HCT116 (cell line): ENCODE measurements at regions not wholly inside any gene's neighbourhood (a gene's known extent, or its start where the extent isn't known, plus 50 kb on each side); places are given as distances from the start of the nearest gene placed in this dataset.

Source experiments
- ATAC-seq: fragments of 200-7000 bp; cut with Tn5 transposase; 2 replicates; pipeline ENCODE4 v1.9.1; 2020; ENCODE audit warnings: mild to moderate bottlenecking, moderate library complexity
- BruUV-seq: library from RNA; stranded (reverse); fragments of 400-500 nt; replicated peaks from 2 replicates; lab custom pipeline; 2021; lab: Mats Ljungman, UMichigan
- CTCF ChIA-PET: fragments of 300-600 bp; sonication (Branson Sonifier 250); formaldehyde crosslinking; loops from one replicate; lab custom pipeline; 2021; ENCODE audit warnings: antibody characterized with exemption; lab: Charles Lee
- POLR2A ChIA-PET: fragments of 300-600, 350-600 bp; sonication (Branson Sonifier 250); formaldehyde crosslinking; loops from one replicate; lab custom pipeline; 2021; ENCODE audit warnings: antibody characterized with exemption; lab: Charles Lee
- RAD21 ChIA-PET, 2 experiments: fragments of 300-600 bp; sonication (Branson Sonifier 250); formaldehyde crosslinking; loops; one replicate each; lab custom pipeline; 2023; ENCODE audit warnings: low total read pairs in 2 of 2; ENCODE audit not compliant: uncharacterized antibody in 2 of 2, unreplicated experiment in 2 of 2, low non-redundant PET in 1 of 2; lab: Charles Lee
- DNase-seq: peaks from one replicate; pipeline ENCODE4 v3.0.0-alpha.2; 2010; ENCODE audit warnings: low read depth, low spot score
- H2AFZ ChIP-seq: fragments of 200-600 bp; shearing (Covaris generic), sonication (generic); 2 replicates; pipeline ENCODE4 v1.6.1; 2017; ENCODE audit warnings: low read depth, mixed run types, mixed read lengths, antibody characterized with exemption, low read length; ENCODE audit not compliant: poor library complexity, severe bottlenecking
- H3K27ac ChIP-seq: 2 replicates; pipeline ENCODE4 v1.5.1; 2012; ENCODE audit warnings: low read depth, low read length
- H3K27me3 ChIP-seq: fragments of 200-600 bp; sonication (generic); 2 replicates; pipeline ENCODE4 v1.6.1; 2016; ENCODE audit warnings: mixed run types, low read length, mixed read lengths; ENCODE audit not compliant: insufficient read depth
- H3K36me3 ChIP-seq, 2 experiments: fragments of 200-500 bp in 1 of 2; fragments of 200-600 bp in 1 of 2; sonication (Bioruptor generic) in 1 of 2; sonication (generic) in 1 of 2; 2 replicates each; pipeline versions ENCODE4 v1.5.1 to v1.6.1; 2014 to 2016; ENCODE audit warnings: low read length in 2 of 2, inconsistent platforms in 1 of 2, mixed read lengths in 1 of 2, mixed run types in 1 of 2; ENCODE audit not compliant: insufficient read depth in 2 of 2, control insufficient read depth in 1 of 2
- H3K4me1 ChIP-seq, 2 experiments: fragments of 200-600 bp in 1 of 2; sonication (generic) in 1 of 2; 2 replicates each; pipeline versions ENCODE4 v1.5.1 to v1.6.1; 2012 to 2017; ENCODE audit warnings: low read length in 2 of 2, inconsistent platforms in 1 of 2, mild to moderate bottlenecking in 1 of 2, mixed read lengths in 1 of 2, mixed run types in 1 of 2, moderate library complexity in 1 of 2; ENCODE audit not compliant: insufficient read depth in 2 of 2, control insufficient read depth in 1 of 2
- H3K4me2 ChIP-seq: fragments of 200-600 bp; sonication (generic); 2 replicates; pipeline ENCODE4 v1.6.1; 2017; ENCODE audit warnings: mixed run types, low read length, mixed read lengths
- H3K4me3 ChIP-seq, 2 experiments: fragments of 200-600 bp in 1 of 2; sonication (generic) in 1 of 2; replicated peaks in 1 of 2; 2 replicates each; pipeline ENCODE4 v1.5.1; 2011 to 2016; ENCODE audit warnings: low read length in 2 of 2, control low read depth in 1 of 2, low read depth in 1 of 2, mild to moderate bottlenecking in 1 of 2, mixed read lengths in 1 of 2, mixed run types in 1 of 2
- H3K79me2 ChIP-seq: fragments of 200-600 bp; sonication (generic); 2 replicates; pipeline ENCODE4 v1.6.1; 2017; ENCODE audit warnings: mild to moderate bottlenecking, mixed run types, low read length, moderate library complexity, mixed read lengths; ENCODE audit not compliant: insufficient read depth
- H3K9ac ChIP-seq: fragments of 200-600 bp; sonication (generic); 2 replicates; pipeline ENCODE4 v1.6.1; 2016; ENCODE audit warnings: low read length, mixed read lengths
- H3K9me2 ChIP-seq: fragments of 200-600 bp; sonication (generic), shearing (Covaris generic); 2 replicates; pipeline ENCODE4 v1.6.1; 2017; ENCODE audit warnings: mixed run types, mild to moderate bottlenecking, moderate library complexity; ENCODE audit not compliant: insufficient read depth
- H3K9me3 ChIP-seq, 2 experiments: fragments of 200-500 bp in 1 of 2; fragments of 200-600 bp in 1 of 2; sonication (Bioruptor generic) in 1 of 2; sonication (generic) in 1 of 2; 2 replicates each; pipeline ENCODE4 v1.6.1; 2014 to 2017; ENCODE audit warnings: low read length in 2 of 2, mixed read lengths in 2 of 2, inconsistent platforms in 1 of 2, low read depth in 1 of 2, mild to moderate bottlenecking in 1 of 2, mixed run types in 1 of 2, moderate library complexity in 1 of 2; ENCODE audit not compliant: control insufficient read depth in 1 of 2, insufficient read depth in 1 of 2
- H4K20me1 ChIP-seq: fragments of 200-600 bp; sonication (generic), shearing (Covaris generic); 2 replicates; pipeline ENCODE4 v1.6.1; 2017; ENCODE audit warnings: mixed run types, mild to moderate bottlenecking, moderate library complexity; ENCODE audit not compliant: insufficient read depth
- ATF3 ChIP-seq: IDR thresholded peaks from 2 replicates; pipeline ENCODE4 v1.6.1; 2012
- CBX3 ChIP-seq: IDR thresholded peaks from 2 replicates; pipeline ENCODE4 v1.6.1; 2012; ENCODE audit warnings: low read depth
- CEBPB ChIP-seq: IDR thresholded peaks from 2 replicates; pipeline ENCODE4 v1.6.1; 2012; ENCODE audit warnings: low read depth
- CTCF ChIP-seq, 3 experiments: fragments of 200-600 bp in 1 of 3; sonication (generic) in 1 of 3; IDR thresholded peaks in 2 of 3; conservative IDR thresholded peaks in 1 of 3; 2 replicates each; pipeline ENCODE4 v1.5.1; 2012 to 2017; ENCODE audit warnings: low read depth in 2 of 3, low read length in 2 of 3, antibody characterized with exemption in 1 of 3, borderline replicate concordance in 1 of 3, control low read depth in 1 of 3, mild to moderate bottlenecking in 1 of 3, mixed read lengths in 1 of 3, mixed run types in 1 of 3, moderate library complexity in 1 of 3; ENCODE audit not compliant: insufficient read depth in 1 of 3
- EGR1 ChIP-seq: IDR thresholded peaks from 2 replicates; pipeline ENCODE4 v1.6.1; 2012; ENCODE audit warnings: low read depth
- ELF1 ChIP-seq: IDR thresholded peaks from 2 replicates; pipeline ENCODE4 v1.6.1; 2012; ENCODE audit warnings: low read depth, borderline replicate concordance
- EZH2 ChIP-seq: fragments of 200-600 bp; sonication (generic); IDR thresholded peaks from 2 replicates; pipeline ENCODE4 v1.6.1; 2017; ENCODE audit warnings: antibody characterized with exemption, mixed run types
- EZH2phosphoT487 ChIP-seq: fragments of 200-600 bp; IDR thresholded peaks from 2 replicates; pipeline ENCODE4 v1.6.1; 2018; ENCODE audit warnings: antibody characterized with exemption, borderline replicate concordance
- FOSL1 ChIP-seq: IDR thresholded peaks from 2 replicates; pipeline ENCODE4 v1.6.1; 2012; ENCODE audit warnings: low read depth
- MAX ChIP-seq: IDR thresholded peaks from 2 replicates; pipeline ENCODE4 v1.6.1; 2012
- POLR2A ChIP-seq: IDR thresholded peaks from 2 replicates; pipeline ENCODE4 v1.7.0; 2011; ENCODE audit warnings: borderline replicate concordance; ENCODE audit not compliant: insufficient read depth, insufficient read length; ENCODE audit errors: extremely low read depth
- POLR2AphosphoS5 ChIP-seq: IDR thresholded peaks from 2 replicates; pipeline ENCODE4 v1.6.1; 2011; ENCODE audit warnings: mild to moderate bottlenecking, low read depth, low read length, moderate library complexity
- REST ChIP-seq: IDR thresholded peaks from 2 replicates; pipeline ENCODE4 v1.6.1; 2012; ENCODE audit warnings: low read depth
- SIN3A ChIP-seq: IDR thresholded peaks from 2 replicates; pipeline ENCODE4 v1.6.1; 2012; ENCODE audit warnings: low read depth
- SRF ChIP-seq: IDR thresholded peaks from 2 replicates; pipeline ENCODE4 v1.6.1; 2012; ENCODE audit warnings: low read depth
- TCF7L2 ChIP-seq: IDR thresholded peaks from 2 replicates; pipeline ENCODE4 v1.7.0; 2011; ENCODE audit warnings: borderline replicate concordance, inconsistent platforms; ENCODE audit not compliant: insufficient read depth, insufficient read length; ENCODE audit errors: extremely low read depth
- ZFX ChIP-seq: fragments of 450-650 bp; IDR thresholded peaks from 2 replicates; pipeline ENCODE4 v1.6.1; 2017
- ZNF274 ChIP-seq: fragments of 200-500 bp; sonication (Bioruptor generic); IDR thresholded peaks from 2 replicates; pipeline ENCODE4 v1.6.1; 2014; ENCODE audit warnings: mild to moderate bottlenecking, low read depth, low read length, inconsistent platforms
- intact Hi-C: fragments of 100-400 bp; cut with micrococcal nuclease; formaldehyde crosslinking; loops from 2 replicates; pipeline ENCODE4 v1.10.0; 2022

- no peak for TF ChIP-seq ATF3
- no peak for TF ChIP-seq TCF7L2
- no peak for TF ChIP-seq MAX
- TF ChIP-seq SRF = no peak
- TF ChIP-seq POLR2AphosphoS5 = no peak
- TF ChIP-seq ZFX = no peak
- no peak for TF ChIP-seq EGR1
- TF ChIP-seq, all 23 proteins: peak for 0
These were observed 519.5 kb upstream of the CHAC2 start (continued) for GRCh38 chr2:53247956-53248735.

GRCh38 chr2:53243430-53243829, 524.2 kb upstream of the CHAC2 start:
- CTCF ChIA-PET = no interaction called here
- RAD21 ChIA-PET = no interaction called here

More at GRCh38 chr2:53243430-53243829, 524.2 kb upstream of the CHAC2 start:
- Histone ChIP-seq H2AFZ (no peak overlapping the region), H3K79me2 (no peaks in the 10 kb centered on the region), H3K4me1 (no peaks in the 10 kb centered on the region), H3K9me3 (no peaks in the 10 kb centered on the region), H3K4me2 (no peak overlapping the region), H3K4me3 (no peak overlapping the region), H3K27ac (no peak overlapping the region), H3K27me3 (no peaks in the 10 kb centered on the region), H3K9me2 (peaks cover 4% of the 10 kb centered on the region; the same call in 1 of the 2 replicates), H3K36me3 (no peaks in the 10 kb centered on the region), H3K9ac (no peak overlapping the region), H4K20me1 (no peaks in the 10 kb centered on the region)
- no TSS peak for BruUV-seq
- POLR2A ChIA-PET = no interaction called here
- ATAC-seq = no peak
- TF ChIP-seq ZNF274 (no peak), EZH2 (no peak), TCF7L2 (no peak), FOSL1 (no peak), REST (no peak), CTCF (IDR thresholded peaks at IDR 0.05 in 2 of 3, conservative IDR thresholded peaks at IDR 0.05 in 1 of 3; ENCODE audit: borderline replicate concordance in 1 of 3, insufficient read depth in 1 of 3, low read depth in 2 of 3, low read length in 2 of 3) (no peak), POLR2AphosphoS5 (no peak), CEBPB (no peak), EZH2phosphoT487 (no peak), CBX3 (no peak), MAX (no peak), EGR1 (no peak), POLR2A (no peak), SIN3A (no peak), ELF1 (no peak), SRF (no peak)
- no peak for DNase-seq
- intact Hi-C loops = no loop called here
